ENCODE measurements at regions not wholly inside any gene's neighbourhood (a gene's known extent, or its start where the extent isn't known, plus 50 kb on each side); places are given as distances from the start of the nearest gene placed in this dataset.
"Not testable (repeated sequence)": the region's sequence is repeated elsewhere in the genome, so short reads cannot be mapped to it uniquely, and the experiment has no call there.

GRCh38 chr9:88886762-88887161, 104.5 kb upstream of the S1PR3 start:
- peak in 3 of 7 experiments; percentile 25 to 56 (median 34) for TF ChIP-seq CTCF (IDR thresholded peaks at IDR 0.05)
- not testable (repeated sequence) for TF ChIP-seq POLR2A (IDR thresholded peaks at IDR 0.05)

Measured in body of pancreas (tissue), 4 donors.